ENCODE measurements at regions not wholly inside any gene's neighbourhood (a gene's known extent, or its start where the extent isn't known, plus 50 kb on each side); places are given as distances from the start of the nearest gene placed in this dataset.

- Histone ChIP-seq H3K4me1 (no peaks in the 10 kb centered on the region), H3K27ac (no peak overlapping the region), H3K9me3 (peaks cover 0 to 4% (median 0%) of the 10 kb centered on the region in 4 donors), H3K36me3 (no peaks in the 10 kb centered on the region), H3K27me3 (no peaks in the 10 kb centered on the region), H3K4me3 (no peak overlapping the region)
- intact Hi-C loops (cut with DNase I) = no loop called here
- TF ChIP-seq EP300 (IDR thresholded peaks at IDR 0.05) (no peak), POLR2AphosphoS5 (IDR thresholded peaks at IDR 0.05) (no peak), POLR2A (IDR thresholded peaks at IDR 0.05) (no peak)
- TF ChIP-seq, protein P1, sequence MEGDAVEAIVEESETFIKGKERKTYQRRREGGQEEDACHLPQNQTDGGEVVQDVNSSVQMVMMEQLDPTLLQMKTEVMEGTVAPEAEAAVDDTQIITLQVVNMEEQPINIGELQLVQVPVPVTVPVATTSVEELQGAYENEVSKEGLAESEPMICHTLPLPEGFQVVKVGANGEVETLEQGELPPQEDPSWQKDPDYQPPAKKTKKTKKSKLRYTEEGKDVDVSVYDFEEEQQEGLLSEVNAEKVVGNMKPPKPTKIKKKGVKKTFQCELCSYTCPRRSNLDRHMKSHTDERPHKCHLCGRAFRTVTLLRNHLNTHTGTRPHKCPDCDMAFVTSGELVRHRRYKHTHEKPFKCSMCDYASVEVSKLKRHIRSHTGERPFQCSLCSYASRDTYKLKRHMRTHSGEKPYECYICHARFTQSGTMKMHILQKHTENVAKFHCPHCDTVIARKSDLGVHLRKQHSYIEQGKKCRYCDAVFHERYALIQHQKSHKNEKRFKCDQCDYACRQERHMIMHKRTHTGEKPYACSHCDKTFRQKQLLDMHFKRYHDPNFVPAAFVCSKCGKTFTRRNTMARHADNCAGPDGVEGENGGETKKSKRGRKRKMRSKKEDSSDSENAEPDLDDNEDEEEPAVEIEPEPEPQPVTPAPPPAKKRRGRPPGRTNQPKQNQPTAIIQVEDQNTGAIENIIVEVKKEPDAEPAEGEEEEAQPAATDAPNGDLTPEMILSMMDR (IDR thresholded peaks at IDR 0.05) = no peak
- DNase-seq = no peak
- 63 to 85% methylated on average over 1 of the region's 1 CpG for WGBS, 2 donors
Measured at GRCh38 chr2:12194968-12195367, 448.5 kb downstream of the LPIN1 start.

DNA sequence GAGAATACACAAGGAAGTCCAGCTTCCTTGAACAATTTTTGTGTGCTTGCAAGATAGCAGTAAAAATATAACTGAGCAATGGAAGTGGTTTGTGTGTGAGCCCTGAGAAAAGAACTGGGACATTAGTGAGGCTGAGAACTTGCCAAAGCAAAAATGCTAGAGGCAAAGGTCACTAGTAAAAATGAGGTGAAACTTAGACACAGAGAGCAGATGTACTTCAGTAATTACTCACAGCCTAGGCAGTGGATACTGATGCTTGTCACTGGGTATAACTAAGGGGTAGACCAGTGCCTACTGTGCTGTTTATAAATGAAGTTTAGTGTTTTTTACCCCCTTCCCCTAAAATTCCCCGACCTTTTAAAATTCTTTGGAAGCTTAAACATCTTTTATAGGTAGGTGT lies 450.1 kb downstream of the LPIN1 start:
- Histone ChIP-seq H3K27ac (no peak overlapping the region), H3K4me1 (peaks cover 0 to 1% (median 0%) of the 10 kb centered on the region in 4 donors), H3K27me3 (no peaks in the 10 kb centered on the region), H3K4me3 (no peak overlapping the region), H3K36me3 (no peaks in the 10 kb centered on the region), H3K9me3 (peaks cover 0 to 4% (median 0%) of the 10 kb centered on the region in 4 donors)
- intact Hi-C loops (cut with DNase I) = no loop called here
- TF ChIP-seq, protein P1 (IDR thresholded peaks at IDR 0.05) = no peak
- no peak for TF ChIP-seq POLR2AphosphoS5 (IDR thresholded peaks at IDR 0.05)
- no peak for TF ChIP-seq POLR2A (IDR thresholded peaks at IDR 0.05)
- no peak for TF ChIP-seq EP300 (IDR thresholded peaks at IDR 0.05)
- no peak for DNase-seq
- 47 to 84% methylated on average over 1 of the region's 1 CpG for WGBS, 2 donors

DNA sequence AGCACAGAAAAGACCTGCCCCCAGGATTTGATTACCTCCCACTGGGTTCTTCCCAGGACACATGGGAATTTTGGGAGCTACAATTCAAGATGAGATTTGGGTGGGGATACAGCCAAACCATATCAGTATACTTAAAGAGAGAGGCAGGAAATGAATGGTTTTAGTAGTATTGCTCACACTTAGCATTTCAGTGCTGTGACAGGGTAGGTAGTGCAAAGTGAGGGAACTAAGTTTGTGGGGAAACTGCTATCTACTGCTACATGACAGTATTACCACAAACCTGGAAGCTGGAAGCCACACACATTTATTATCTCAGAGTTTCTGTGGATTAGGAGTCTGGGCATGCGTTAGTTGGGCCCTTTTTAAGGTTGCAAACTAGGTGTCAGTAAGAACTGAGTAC lies 450.7 kb downstream of the LPIN1 start:
- no peak for DNase-seq

DNA sequence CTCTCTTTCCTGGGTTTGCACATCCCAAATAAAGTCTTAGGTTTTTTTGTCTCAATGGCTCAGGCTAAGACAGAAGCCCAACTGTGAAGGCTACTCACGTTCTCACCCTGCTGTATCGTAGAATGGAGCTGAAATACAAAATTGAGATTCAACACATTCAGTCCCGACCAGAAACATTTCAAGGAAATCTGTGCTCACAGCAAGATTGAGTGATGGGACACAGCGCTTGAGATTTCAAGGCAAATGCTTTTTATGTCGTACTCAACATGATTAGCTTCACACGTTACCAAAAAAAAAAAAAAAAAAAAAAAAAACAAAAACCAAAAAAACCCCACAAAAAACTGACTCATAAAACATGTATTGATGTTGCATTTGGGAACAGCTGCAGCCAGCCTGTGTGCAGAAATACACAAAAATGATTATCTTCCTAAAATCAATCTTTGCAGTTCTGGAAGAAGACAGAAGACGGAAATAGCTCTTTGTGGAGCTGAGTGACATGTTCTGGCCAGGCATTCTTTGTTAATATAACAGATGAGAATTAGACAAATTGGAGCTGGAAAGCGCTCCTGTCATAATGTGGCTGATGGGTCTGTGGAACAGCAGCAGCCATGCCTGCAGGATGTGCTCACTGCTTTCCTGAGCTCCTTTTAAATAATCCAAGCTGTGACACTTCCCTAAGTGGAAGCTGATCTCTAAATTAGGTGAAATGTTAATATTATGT lies 453.2 kb downstream of the LPIN1 start:
- no peaks in the 10 kb centered on the region for H3K27me3 ChIP-seq
- H3K4me3 ChIP-seq = no peak overlapping the region
- H3K36me3 ChIP-seq = no peaks in the 10 kb centered on the region
- TF ChIP-seq POLR2AphosphoS5 (IDR thresholded peaks at IDR 0.05) = peak in 2 of 4 donors; percentile 13 to 35
- TF ChIP-seq, protein P1 (IDR thresholded peaks at IDR 0.05) = no peak
- 80 to 82% methylated on average over 8 of the region's 8 CpGs for WGBS, 2 donors
- H3K9me3 ChIP-seq = peaks cover 0 to 4% (median 0%) of the 10 kb centered on the region in 4 donors
- no peak overlapping the region for H3K27ac ChIP-seq
- no peak for DNase-seq
- peaks cover 0 to 16% (median 7%) of the 10 kb centered on the region in 4 donors for H3K4me1 ChIP-seq
- intact Hi-C loops (cut with DNase I) = no loop called here

More for the DNA sequence above, 450.7 kb downstream of the LPIN1 start:
- peaks cover 0 to 8% (median 2%) of the 10 kb centered on the region in 4 donors for H3K4me1 ChIP-seq
- 89 to 96% methylated on average over 1 of the region's 1 CpG for WGBS, 2 donors
- no peak overlapping the region for H3K27ac ChIP-seq
- H3K36me3 ChIP-seq = no peaks in the 10 kb centered on the region
- no peak overlapping the region for H3K4me3 ChIP-seq
- no peaks in the 10 kb centered on the region for H3K27me3 ChIP-seq
- TF ChIP-seq POLR2AphosphoS5 (IDR thresholded peaks at IDR 0.05) = no peak
- no peak for TF ChIP-seq EP300 (IDR thresholded peaks at IDR 0.05)
- TF ChIP-seq POLR2A (IDR thresholded peaks at IDR 0.05) = no peak
- TF ChIP-seq, protein P1 (IDR thresholded peaks at IDR 0.05) = no peak
- intact Hi-C loops (cut with DNase I) = no loop called here
- H3K9me3 ChIP-seq = peaks cover 0 to 4% (median 0%) of the 10 kb centered on the region in 4 donors
